ENCODE measurements at regions not wholly inside any gene's neighbourhood (a gene's known extent, or its start where the extent isn't known, plus 50 kb on each side); places are given as distances from the start of the nearest gene placed in this dataset.

- no peak for DNase-seq
- POLR2A ChIA-PET (ENCODE audit: unreplicated experiment), result no interaction called here
- Histone ChIP-seq H3K9me3 (ENCODE audit: insufficient read depth, low read depth) (no peaks in the 10 kb centered on the region), H3K4me1 (replicated peaks; ENCODE audit: insufficient read depth) (no peaks in the 10 kb centered on the region), H3K4me3 (no peak overlapping the region), H3K9me2 (ENCODE audit: insufficient read depth) (no peaks in the 10 kb centered on the region), H3K27me3 (ENCODE audit: insufficient read depth, low read depth) (no peaks in the 10 kb centered on the region), H3K36me3 (ENCODE audit: low read depth) (no peaks in the 10 kb centered on the region), H4K20me1 (ENCODE audit: insufficient read depth) (no peaks in the 10 kb centered on the region), H3K27ac (no peak overlapping the region), H2AFZ (no peak overlapping the region), H3K4me2 (no peak overlapping the region), H3F3A (ENCODE audit: insufficient read depth, low read depth) (no peaks in the 10 kb centered on the region), H3K79me2 (ENCODE audit: low read depth) (no peaks in the 10 kb centered on the region)
- intact Hi-C loops (cut with micrococcal nuclease; ENCODE audit: unreplicated experiment), result no loop called here
- CTCF ChIA-PET, result no interaction called here
- no TSS peak for BruUV-seq (replicated peaks)
- TF ChIP-seq CTCF (conservative IDR thresholded peaks at IDR 0.05) (no peak), EZH2 (IDR thresholded peaks at IDR 0.05; ENCODE audit: low read depth) (no peak)
Observed at GRCh38 chrX:143298663-143299241, 218.5 kb downstream of the SPANXN3 start.

GRCh38 chrX:143296521-143296920 is 220.8 kb downstream of the SPANXN3 start:
- no peaks in the 10 kb centered on the region for H3K9me2 ChIP-seq (ENCODE audit: insufficient read depth)
- H3K27ac ChIP-seq, result no peak overlapping the region
- no peaks in the 10 kb centered on the region for H3K4me1 ChIP-seq (replicated peaks; ENCODE audit: insufficient read depth)
- H3F3A ChIP-seq (ENCODE audit: insufficient read depth, low read depth), result no peaks in the 10 kb centered on the region
- no peak overlapping the region for H2AFZ ChIP-seq
- no peaks in the 10 kb centered on the region for H3K79me2 ChIP-seq (ENCODE audit: low read depth)
- H3K4me2 ChIP-seq, result no peak overlapping the region
- H3K27me3 ChIP-seq (ENCODE audit: insufficient read depth, low read depth), result no peaks in the 10 kb centered on the region
- no peak for DNase-seq
- H3K9me3 ChIP-seq (ENCODE audit: insufficient read depth, low read depth), result no peaks in the 10 kb centered on the region
- H4K20me1 ChIP-seq (ENCODE audit: insufficient read depth), result no peaks in the 10 kb centered on the region
- no TSS peak for BruUV-seq (replicated peaks)
- ChIA-PET POLR2A (ENCODE audit: unreplicated experiment) (no interaction called here), CTCF (no interaction called here)
- H3K4me3 ChIP-seq, result no peak overlapping the region
- no peak for TF ChIP-seq CTCF (conservative IDR thresholded peaks at IDR 0.05)
- TF ChIP-seq EZH2 (IDR thresholded peaks at IDR 0.05; ENCODE audit: low read depth), result no peak
- H3K36me3 ChIP-seq (ENCODE audit: low read depth), result no peaks in the 10 kb centered on the region
- intact Hi-C loops (cut with micrococcal nuclease; ENCODE audit: unreplicated experiment), result no loop called here

GRCh38 chrX:143287236-143287635 is 230.0 kb downstream of the SPANXN3 start:
- no peaks in the 10 kb centered on the region for H3K79me2 ChIP-seq (ENCODE audit: low read depth)
- H3K4me2 ChIP-seq, result no peak overlapping the region
- H3K36me3 ChIP-seq (ENCODE audit: low read depth), result no peaks in the 10 kb centered on the region
- H3K4me3 ChIP-seq, result no peak overlapping the region
- TF ChIP-seq EZH2 (IDR thresholded peaks at IDR 0.05; ENCODE audit: low read depth) (no peak), CTCF (conservative IDR thresholded peaks at IDR 0.05) (no peak)
- H3K4me1 ChIP-seq (replicated peaks; ENCODE audit: insufficient read depth), result no peaks in the 10 kb centered on the region
- ChIA-PET CTCF (no interaction called here), POLR2A (ENCODE audit: unreplicated experiment) (no interaction called here)
- no peak overlapping the region for H3K27ac ChIP-seq
- no peaks in the 10 kb centered on the region for H4K20me1 ChIP-seq (ENCODE audit: insufficient read depth)
- BruUV-seq (replicated peaks), result no TSS peak
- intact Hi-C loops (cut with micrococcal nuclease; ENCODE audit: unreplicated experiment), result no loop called here
- H3F3A ChIP-seq (ENCODE audit: insufficient read depth, low read depth), result no peaks in the 10 kb centered on the region
- no peak for DNase-seq
- no peaks in the 10 kb centered on the region for H3K9me3 ChIP-seq (ENCODE audit: insufficient read depth, low read depth)
- H2AFZ ChIP-seq, result no peak overlapping the region
- no peaks in the 10 kb centered on the region for H3K9me2 ChIP-seq (ENCODE audit: insufficient read depth)
- no peaks in the 10 kb centered on the region for H3K27me3 ChIP-seq (ENCODE audit: insufficient read depth, low read depth)
